Breast epithelium (tissue), 4 donors: ENCODE measurements at regions not wholly inside any gene's neighbourhood (a gene's known extent, or its start where the extent isn't known, plus 50 kb on each side); places are given as distances from the start of the nearest gene placed in this dataset.

Source experiments
- DNase-seq, 2 donors: peaks; one replicate each; pipeline ENCODE4 v3.0.0-alpha.2; 2019; ENCODE audit warnings: low spot score in 2 of 2
- H3K27ac ChIP-seq, 2 donors: fragments of 200-600 bp; sonication (generic) in 1 of 2; one replicate each; pipeline ENCODE4 v1.5.1; 2016 to 2019; ENCODE audit warnings: mild to moderate bottlenecking in 1 of 2
- H3K27me3 ChIP-seq, 2 donors: fragments of 200-600 bp; sonication (generic) in 1 of 2; one replicate each; pipeline versions ENCODE4 v1.5.1 to v1.6.0; 2017 to 2019; ENCODE audit warnings: control low read depth in 1 of 2, mild to moderate bottlenecking in 1 of 2
- H3K36me3 ChIP-seq: fragments of 200-600 bp; one replicate; pipeline ENCODE4 v1.5.1; 2019
- H3K4me1 ChIP-seq, 2 donors: fragments of 200-600 bp; sonication (generic); one replicate each; pipeline ENCODE4 v1.5.1; 2016 to 2019; ENCODE audit warnings: control low read depth in 1 of 2
- H3K4me3 ChIP-seq, 3 donors: fragments of 200-600 bp; sonication (generic); 1 replicate in 2 of 3; 2 replicates in 1 of 3; pipeline ENCODE4 v1.5.1; 2016 to 2019; ENCODE audit warnings: mild to moderate bottlenecking in 3 of 3, moderate library complexity in 2 of 3
- H3K9me3 ChIP-seq, 2 donors: fragments of 200-600 bp; sonication (generic) in 1 of 2; one replicate each; pipeline ENCODE4 v1.5.1; 2016 to 2019; ENCODE audit warnings: control low read depth in 1 of 2
- POLR2A ChIP-seq: fragments of 450-650 bp; IDR thresholded peaks from one replicate; pipeline ENCODE4 v1.6.1; 2016; ENCODE audit warnings: antibody characterized with exemption, mild to moderate bottlenecking, moderate library complexity
- POLR2AphosphoS5 ChIP-seq, 3 donors: sonication (generic); formaldehyde crosslinking; IDR thresholded peaks; one replicate each; pipeline ENCODE4 v1.6.1; 2017; ENCODE audit warnings: antibody characterized with exemption in 3 of 3
- intact Hi-C: fragments of 100-400 bp; cut with DNase I; formaldehyde crosslinking; loops from one replicate; pipeline ENCODE4 v1.15.1; 2023; ENCODE audit warnings: low total_unique reads
- TF ChIP-seq, protein P1 (sequence below), 3 donors: fragments of 450-650 bp; IDR thresholded peaks; one replicate each; pipeline ENCODE4 v1.5.1; 2016 to 2017; ENCODE audit warnings: antibody characterized with exemption in 3 of 3, mild to moderate bottlenecking in 3 of 3, moderate library complexity in 3 of 3

DNA sequence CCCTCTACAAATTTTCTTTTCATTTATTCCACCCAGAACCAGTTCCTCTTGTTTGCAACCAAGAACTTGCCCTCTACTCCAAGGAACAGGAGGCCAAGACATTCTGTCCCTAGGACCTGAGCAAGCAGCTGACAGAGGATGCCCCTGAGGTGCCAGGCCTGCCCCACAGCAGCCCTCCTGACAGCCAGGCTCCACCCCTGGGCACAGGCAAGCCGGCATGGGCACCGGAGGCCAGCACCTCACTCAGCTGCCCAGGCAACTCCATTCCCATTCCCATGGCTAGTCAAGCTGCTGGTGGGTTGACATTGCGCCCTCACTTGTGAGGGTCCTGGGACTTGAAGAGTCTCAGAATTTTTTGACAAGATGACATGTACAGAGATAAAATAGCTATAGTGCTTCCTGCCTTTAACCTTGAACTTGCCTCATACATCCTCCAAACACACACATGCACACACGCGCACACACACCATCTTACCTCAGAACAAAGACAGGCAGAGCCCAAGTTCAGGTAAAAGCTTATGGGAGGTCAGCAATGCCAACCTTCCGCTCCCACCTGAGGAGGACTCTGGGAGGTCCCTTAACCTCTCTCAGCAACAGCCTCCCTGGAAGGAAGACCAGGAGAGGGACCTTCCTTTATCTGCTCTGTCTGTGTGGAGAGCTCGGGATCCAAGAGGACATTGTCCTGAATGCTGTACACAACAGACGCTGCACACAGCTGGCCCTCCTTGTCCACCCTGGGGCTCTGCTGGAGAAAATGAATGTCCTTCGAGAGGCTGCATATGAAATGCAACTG is 620.9 kb upstream of the CADM1 start:
- Histone ChIP-seq H3K36me3 (no peaks in the 10 kb centered on the region), H3K27ac (no peak overlapping the region), H3K9me3 (no peaks in the 10 kb centered on the region), H3K27me3 (no peaks in the 10 kb centered on the region), H3K4me1 (no peaks in the 10 kb centered on the region), H3K4me3 (no peak overlapping the region)
- no peak for DNase-seq
- intact Hi-C loops: loop anchor here (5.0 kb wide), 1 partner anchor 1028 kb away; no protein-coding TSS in a partner anchor
- TF ChIP-seq POLR2AphosphoS5 (IDR thresholded peaks at IDR 0.05) (no peak), POLR2A (no peak)
- TF ChIP-seq, protein P1, sequence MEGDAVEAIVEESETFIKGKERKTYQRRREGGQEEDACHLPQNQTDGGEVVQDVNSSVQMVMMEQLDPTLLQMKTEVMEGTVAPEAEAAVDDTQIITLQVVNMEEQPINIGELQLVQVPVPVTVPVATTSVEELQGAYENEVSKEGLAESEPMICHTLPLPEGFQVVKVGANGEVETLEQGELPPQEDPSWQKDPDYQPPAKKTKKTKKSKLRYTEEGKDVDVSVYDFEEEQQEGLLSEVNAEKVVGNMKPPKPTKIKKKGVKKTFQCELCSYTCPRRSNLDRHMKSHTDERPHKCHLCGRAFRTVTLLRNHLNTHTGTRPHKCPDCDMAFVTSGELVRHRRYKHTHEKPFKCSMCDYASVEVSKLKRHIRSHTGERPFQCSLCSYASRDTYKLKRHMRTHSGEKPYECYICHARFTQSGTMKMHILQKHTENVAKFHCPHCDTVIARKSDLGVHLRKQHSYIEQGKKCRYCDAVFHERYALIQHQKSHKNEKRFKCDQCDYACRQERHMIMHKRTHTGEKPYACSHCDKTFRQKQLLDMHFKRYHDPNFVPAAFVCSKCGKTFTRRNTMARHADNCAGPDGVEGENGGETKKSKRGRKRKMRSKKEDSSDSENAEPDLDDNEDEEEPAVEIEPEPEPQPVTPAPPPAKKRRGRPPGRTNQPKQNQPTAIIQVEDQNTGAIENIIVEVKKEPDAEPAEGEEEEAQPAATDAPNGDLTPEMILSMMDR (IDR thresholded peaks at IDR 0.05): no peak

DNA sequence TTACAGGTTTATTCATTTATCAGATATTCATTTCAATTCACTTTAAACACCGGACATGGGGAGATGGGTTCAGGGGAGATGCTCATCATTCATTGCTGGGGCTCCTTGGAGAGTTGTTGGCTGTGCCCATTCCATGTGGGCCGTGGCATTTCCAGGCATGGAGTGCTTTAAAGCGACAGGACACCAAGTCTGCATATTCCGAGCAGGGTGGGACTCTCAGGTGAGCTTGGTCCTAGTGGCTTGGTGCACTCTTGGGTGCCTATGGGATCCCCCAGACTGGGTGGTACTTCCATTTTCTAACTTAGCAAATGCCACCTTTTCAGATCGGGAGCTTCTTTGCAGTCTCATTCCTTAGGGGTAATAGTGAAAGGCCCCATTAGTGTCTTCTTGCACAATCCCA is 619.5 kb upstream of the CADM1 start:
- intact Hi-C loops: no loop called here
- no peak overlapping the region for H3K4me3 ChIP-seq
- H3K9me3 ChIP-seq: no peaks in the 10 kb centered on the region
- H3K4me1 ChIP-seq: no peaks in the 10 kb centered on the region
- no peak for DNase-seq
- H3K27me3 ChIP-seq: peaks cover 0 to 2% of the 10 kb centered on the region in 2 donors
- TF ChIP-seq, protein P1 (IDR thresholded peaks at IDR 0.05): no peak
- TF ChIP-seq POLR2AphosphoS5 (IDR thresholded peaks at IDR 0.05): no peak
- TF ChIP-seq POLR2A: no peak
- no peaks in the 10 kb centered on the region for H3K36me3 ChIP-seq
- H3K27ac ChIP-seq: no peak overlapping the region

DNA sequence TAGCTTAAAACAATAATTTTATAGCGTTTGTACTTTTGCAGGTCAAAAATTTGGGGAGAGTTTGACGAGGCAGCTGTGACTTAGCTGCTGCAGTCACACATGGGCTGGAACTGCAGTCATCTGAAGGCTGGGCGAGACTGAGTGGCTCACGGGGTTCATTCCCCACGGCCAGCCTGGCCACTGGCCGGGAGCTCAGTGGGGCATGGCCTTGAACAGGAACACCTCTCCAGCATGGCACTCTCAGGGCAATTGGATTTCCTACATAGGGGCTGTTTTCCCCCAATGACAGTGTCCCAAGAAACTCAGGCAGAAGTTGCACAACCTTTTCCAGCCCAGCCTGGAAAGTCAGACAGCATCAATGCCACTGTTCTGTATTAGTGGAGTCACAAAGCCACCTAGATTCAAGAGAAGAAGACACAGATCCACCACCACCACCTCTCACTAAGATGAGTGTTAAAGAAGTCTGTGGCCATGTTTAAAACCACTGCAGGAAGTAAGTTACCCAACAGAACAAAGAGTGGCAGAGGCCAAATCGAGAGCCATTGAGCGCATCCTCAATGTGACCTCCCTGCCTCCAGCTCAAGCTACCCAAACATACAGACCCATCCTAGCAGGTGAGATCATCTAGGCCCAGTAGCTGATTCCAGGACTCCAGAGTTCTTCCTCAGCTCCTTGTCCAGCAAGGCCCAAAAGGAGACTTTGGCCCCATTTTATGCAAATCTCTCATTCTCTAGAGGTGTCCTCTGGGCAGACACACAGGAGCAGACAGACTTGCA is 618.7 kb upstream of the CADM1 start:
- no peak for DNase-seq
- Histone ChIP-seq H3K27me3 (peaks cover 0 to 5% of the 10 kb centered on the region in 2 donors), H3K9me3 (no peaks in the 10 kb centered on the region), H3K36me3 (no peaks in the 10 kb centered on the region), H3K4me1 (no peaks in the 10 kb centered on the region), H3K27ac (no peak overlapping the region), H3K4me3 (no peak overlapping the region)
- TF ChIP-seq, protein P1 (IDR thresholded peaks at IDR 0.05): no peak
- TF ChIP-seq POLR2A: no peak
- no peak for TF ChIP-seq POLR2AphosphoS5 (IDR thresholded peaks at IDR 0.05)
- intact Hi-C loops: no loop called here

DNA sequence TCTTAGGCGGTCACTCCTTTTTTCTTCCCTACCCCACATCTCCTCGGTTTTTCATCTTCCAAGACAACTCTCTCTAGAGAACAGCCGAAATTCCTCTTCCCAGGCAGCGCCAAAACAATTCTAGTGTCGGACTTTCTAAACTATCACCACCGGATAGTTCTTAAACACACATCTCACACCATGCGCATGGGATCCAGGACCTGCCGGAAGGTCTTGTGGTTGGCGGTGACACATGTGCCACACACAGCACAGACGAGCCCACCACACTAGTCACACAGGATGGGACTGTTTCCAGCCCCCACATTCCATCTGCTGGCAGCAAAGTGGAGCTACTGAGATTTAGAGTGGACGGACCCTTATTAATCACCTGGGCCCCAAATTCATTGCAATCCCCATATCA is 614.9 kb upstream of the CADM1 start:
- H3K36me3 ChIP-seq: no peaks in the 10 kb centered on the region
- H3K27ac ChIP-seq: no peak overlapping the region
- peaks cover 0 to 5% of the 10 kb centered on the region in 2 donors for H3K27me3 ChIP-seq
- peaks cover 0 to 4% of the 10 kb centered on the region in 2 donors for H3K9me3 ChIP-seq
- TF ChIP-seq POLR2A (no peak), POLR2AphosphoS5 (IDR thresholded peaks at IDR 0.05) (no peak)
- TF ChIP-seq, protein P1 (IDR thresholded peaks at IDR 0.05): no peak
- intact Hi-C loops: no loop called here
- no peak overlapping the region for H3K4me3 ChIP-seq
- no peaks in the 10 kb centered on the region for H3K4me1 ChIP-seq
- DNase-seq: no peak

DNA sequence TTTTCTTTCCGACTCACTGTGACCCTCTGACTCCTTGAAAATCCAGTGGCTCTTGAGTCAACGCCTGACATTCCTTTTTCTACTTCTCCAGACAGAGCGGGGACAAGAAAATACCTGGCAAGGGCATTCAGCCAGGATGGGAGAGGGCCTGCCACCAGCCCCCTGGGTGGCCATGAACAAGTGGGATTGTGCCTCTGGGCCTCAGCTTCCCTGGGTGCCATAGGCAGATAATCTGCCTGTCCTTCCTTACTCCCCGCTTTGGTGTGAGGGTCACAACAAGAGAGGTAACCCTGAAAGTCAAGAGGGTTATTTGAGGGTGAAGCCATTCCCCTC is 613.9 kb upstream of the CADM1 start:
- H3K27ac ChIP-seq: no peak overlapping the region
- no peaks in the 10 kb centered on the region for H3K4me1 ChIP-seq
- intact Hi-C loops: no loop called here
- H3K27me3 ChIP-seq: peaks cover 0 to 5% of the 10 kb centered on the region in 2 donors
- H3K4me3 ChIP-seq: no peak overlapping the region
- no peak for DNase-seq
- no peaks in the 10 kb centered on the region for H3K36me3 ChIP-seq
- peaks cover 7 to 15% of the 10 kb centered on the region in 2 donors for H3K9me3 ChIP-seq
- TF ChIP-seq, protein P1 (IDR thresholded peaks at IDR 0.05): no peak
- no peak for TF ChIP-seq POLR2A
